SK-N-SH treated with all-trans-retinoic acid at 6 μM for 48 hours (cell line): ENCODE measurements at regions not wholly inside any gene's neighbourhood (a gene's known extent, or its start where the extent isn't known, plus 50 kb on each side); places are given as distances from the start of the nearest gene placed in this dataset.

Source experiments
- ARNTL ChIP-seq: fragments of 450-650 bp; formaldehyde crosslinking; IDR thresholded peaks from 2 replicates; pipeline ENCODE4 v1.5.0; 2020; ENCODE audit warnings: low read depth, mild to moderate bottlenecking, moderate library complexity, borderline replicate concordance
- SNAI2 ChIP-seq: fragments of 250-450 bp; sonication (Bioruptor Pico); IDR thresholded peaks from 2 replicates; pipeline ENCODE4 v1.5.0; 2020; ENCODE audit warnings: mild to moderate bottlenecking, moderate library complexity
- ZFP3 ChIP-seq: fragments of 250-450 bp; sonication (Bioruptor Pico); IDR thresholded peaks from 2 replicates; pipeline ENCODE4 v1.5.0; 2020; ENCODE audit warnings: mild to moderate bottlenecking, moderate library complexity
- ZFP30 ChIP-seq: fragments of 450-650 bp; formaldehyde crosslinking; IDR thresholded peaks from 2 replicates; pipeline ENCODE4 v1.5.0; 2022; ENCODE audit warnings: mild to moderate bottlenecking, moderate library complexity
- TF ChIP-seq, protein P1 (sequence below): fragments of 250-450 bp; sonication (Bioruptor Pico); IDR thresholded peaks from 2 replicates; pipeline ENCODE4 v1.5.1; 2020; ENCODE audit warnings: low read depth, mild to moderate bottlenecking, moderate library complexity

GRCh38 chr6:120383681-120384080 is 950.6 kb downstream of the TBC1D32 start:
- TF ChIP-seq ARNTL (CRISPR knock-in tag), result no peak
- TF ChIP-seq ZFP3 (CRISPR knock-in tag), result no peak
- TF ChIP-seq, protein P1, sequence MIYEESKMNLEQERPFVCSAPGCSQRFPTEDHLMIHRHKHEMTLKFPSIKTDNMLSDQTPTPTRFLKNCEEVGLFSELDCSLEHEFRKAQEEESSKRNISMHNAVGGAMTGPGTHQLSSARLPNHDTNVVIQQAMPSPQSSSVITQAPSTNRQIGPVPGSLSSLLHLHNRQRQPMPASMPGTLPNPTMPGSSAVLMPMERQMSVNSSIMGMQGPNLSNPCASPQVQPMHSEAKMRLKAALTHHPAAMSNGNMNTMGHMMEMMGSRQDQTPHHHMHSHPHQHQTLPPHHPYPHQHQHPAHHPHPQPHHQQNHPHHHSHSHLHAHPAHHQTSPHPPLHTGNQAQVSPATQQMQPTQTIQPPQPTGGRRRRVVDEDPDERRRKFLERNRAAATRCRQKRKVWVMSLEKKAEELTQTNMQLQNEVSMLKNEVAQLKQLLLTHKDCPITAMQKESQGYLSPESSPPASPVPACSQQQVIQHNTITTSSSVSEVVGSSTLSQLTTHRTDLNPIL (CRISPR knock-in tag), result no peak
- TF ChIP-seq ZFP30 (CRISPR knock-in tag), result no peak
- no peak for TF ChIP-seq SNAI2 (CRISPR knock-in tag)
